Endothelial cell of umbilical vein (primary cell): ENCODE measurements at regions not wholly inside any gene's neighbourhood (a gene's known extent, or its start where the extent isn't known, plus 50 kb on each side); places are given as distances from the start of the nearest gene placed in this dataset.
"Not testable (repeated sequence)": the region's sequence is repeated elsewhere in the genome, so short reads cannot be mapped to it uniquely, and the experiment has no call there.

ENCODE experiments used
- JUN ChIP-seq: IDR thresholded peaks from 2 replicates; pipeline ENCODE4 v1.6.1; 2011; ENCODE audit warnings: borderline replicate concordance, low read depth; ENCODE audit not compliant: insufficient read length, insufficient read depth
- TF ChIP-seq, protein P1 (sequence below), 2 donors: IDR thresholded peaks; 1 replicate in 1 of 2; 2 replicates in 1 of 2; pipeline ENCODE4 v1.5.1; 2011; ENCODE audit warnings: low read length in 2 of 2, mild to moderate bottlenecking in 2 of 2, moderate library complexity in 2 of 2, control low read depth in 1 of 2, inconsistent platforms in 1 of 2, low read depth in 1 of 2; ENCODE audit not compliant: insufficient read depth in 1 of 2; ENCODE audit errors: extremely low read depth in 1 of 2
- TF ChIP-seq, protein P2 (sequence below): IDR thresholded peaks from 2 replicates; pipeline ENCODE4 v1.6.1; 2011; ENCODE audit not compliant: insufficient read depth, insufficient read length

- TF ChIP-seq, protein P1, sequence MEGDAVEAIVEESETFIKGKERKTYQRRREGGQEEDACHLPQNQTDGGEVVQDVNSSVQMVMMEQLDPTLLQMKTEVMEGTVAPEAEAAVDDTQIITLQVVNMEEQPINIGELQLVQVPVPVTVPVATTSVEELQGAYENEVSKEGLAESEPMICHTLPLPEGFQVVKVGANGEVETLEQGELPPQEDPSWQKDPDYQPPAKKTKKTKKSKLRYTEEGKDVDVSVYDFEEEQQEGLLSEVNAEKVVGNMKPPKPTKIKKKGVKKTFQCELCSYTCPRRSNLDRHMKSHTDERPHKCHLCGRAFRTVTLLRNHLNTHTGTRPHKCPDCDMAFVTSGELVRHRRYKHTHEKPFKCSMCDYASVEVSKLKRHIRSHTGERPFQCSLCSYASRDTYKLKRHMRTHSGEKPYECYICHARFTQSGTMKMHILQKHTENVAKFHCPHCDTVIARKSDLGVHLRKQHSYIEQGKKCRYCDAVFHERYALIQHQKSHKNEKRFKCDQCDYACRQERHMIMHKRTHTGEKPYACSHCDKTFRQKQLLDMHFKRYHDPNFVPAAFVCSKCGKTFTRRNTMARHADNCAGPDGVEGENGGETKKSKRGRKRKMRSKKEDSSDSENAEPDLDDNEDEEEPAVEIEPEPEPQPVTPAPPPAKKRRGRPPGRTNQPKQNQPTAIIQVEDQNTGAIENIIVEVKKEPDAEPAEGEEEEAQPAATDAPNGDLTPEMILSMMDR (IDR thresholded peaks at IDR 0.05; ENCODE audit: extremely low read depth in 1 of 2, insufficient read depth in 1 of 2, low read depth in 1 of 2, low read length in 2 of 2): not testable (repeated sequence)
- TF ChIP-seq, protein P2, sequence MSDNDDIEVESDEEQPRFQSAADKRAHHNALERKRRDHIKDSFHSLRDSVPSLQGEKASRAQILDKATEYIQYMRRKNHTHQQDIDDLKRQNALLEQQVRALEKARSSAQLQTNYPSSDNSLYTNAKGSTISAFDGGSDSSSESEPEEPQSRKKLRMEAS: not testable (repeated sequence)
- not testable (repeated sequence) for TF ChIP-seq JUN
Measured at GRCh38 chr9:40106783-40107248, 751.3 kb downstream of the SPATA31A1 start.
